Panc1 (cell line): ENCODE measurements at regions not wholly inside any gene's neighbourhood (a gene's known extent, or its start where the extent isn't known, plus 50 kb on each side); places are given as distances from the start of the nearest gene placed in this dataset.
"Not testable (repeated sequence)": the region's sequence is repeated elsewhere in the genome, so short reads cannot be mapped to it uniquely, and the experiment has no call there.

ENCODE experiments used
- POLR2AphosphoS5 ChIP-seq: IDR thresholded peaks from 2 replicates; pipeline ENCODE4 v1.6.1; 2012; ENCODE audit warnings: mild to moderate bottlenecking, low read depth, low read length, moderate library complexity
- TCF7L2 ChIP-seq: IDR thresholded peaks from 2 replicates; pipeline ENCODE4 v1.6.1; 2011; ENCODE audit warnings: mild to moderate bottlenecking, low read depth, low read length, inconsistent platforms
- TF ChIP-seq, protein P1 (sequence below): fragments of 450-650 bp; IDR thresholded peaks from 2 replicates; pipeline ENCODE4 v1.5.1; 2017; ENCODE audit warnings: mild to moderate bottlenecking

DNA sequence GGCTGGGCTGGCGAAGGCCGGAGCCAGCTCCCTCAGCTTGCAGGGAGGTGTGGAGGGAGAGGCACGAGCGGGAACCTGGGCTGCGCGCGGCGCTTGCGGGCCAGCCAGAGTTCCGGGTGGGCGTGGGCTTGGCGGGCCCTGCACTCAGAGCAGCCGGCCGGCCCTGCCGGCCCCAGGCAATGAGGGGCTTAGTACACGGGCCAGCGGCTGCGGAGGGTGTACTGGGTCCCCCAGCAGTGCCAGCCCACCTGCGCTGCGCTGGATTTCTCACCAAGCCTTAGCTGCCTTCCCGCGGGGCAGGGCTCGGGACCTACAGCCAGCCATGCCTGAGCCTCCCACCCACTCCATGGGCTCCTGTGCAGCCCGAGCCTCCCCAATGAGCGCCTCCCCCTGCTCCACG is 1021.4 kb downstream of the PLA2G4A start:
- TF ChIP-seq, protein P1, sequence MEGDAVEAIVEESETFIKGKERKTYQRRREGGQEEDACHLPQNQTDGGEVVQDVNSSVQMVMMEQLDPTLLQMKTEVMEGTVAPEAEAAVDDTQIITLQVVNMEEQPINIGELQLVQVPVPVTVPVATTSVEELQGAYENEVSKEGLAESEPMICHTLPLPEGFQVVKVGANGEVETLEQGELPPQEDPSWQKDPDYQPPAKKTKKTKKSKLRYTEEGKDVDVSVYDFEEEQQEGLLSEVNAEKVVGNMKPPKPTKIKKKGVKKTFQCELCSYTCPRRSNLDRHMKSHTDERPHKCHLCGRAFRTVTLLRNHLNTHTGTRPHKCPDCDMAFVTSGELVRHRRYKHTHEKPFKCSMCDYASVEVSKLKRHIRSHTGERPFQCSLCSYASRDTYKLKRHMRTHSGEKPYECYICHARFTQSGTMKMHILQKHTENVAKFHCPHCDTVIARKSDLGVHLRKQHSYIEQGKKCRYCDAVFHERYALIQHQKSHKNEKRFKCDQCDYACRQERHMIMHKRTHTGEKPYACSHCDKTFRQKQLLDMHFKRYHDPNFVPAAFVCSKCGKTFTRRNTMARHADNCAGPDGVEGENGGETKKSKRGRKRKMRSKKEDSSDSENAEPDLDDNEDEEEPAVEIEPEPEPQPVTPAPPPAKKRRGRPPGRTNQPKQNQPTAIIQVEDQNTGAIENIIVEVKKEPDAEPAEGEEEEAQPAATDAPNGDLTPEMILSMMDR, result not testable (repeated sequence)
- not testable (repeated sequence) for TF ChIP-seq TCF7L2, POLR2AphosphoS5
